Peyer's patch (tissue), 4 donors: ENCODE measurements at regions not wholly inside any gene's neighbourhood (a gene's known extent, or its start where the extent isn't known, plus 50 kb on each side); places are given as distances from the start of the nearest gene placed in this dataset.

Experiments used
- POLR2A ChIP-seq, 2 donors: fragments of 450-650 bp; IDR thresholded peaks; one replicate each; pipeline ENCODE4 v1.5.1; 2017; ENCODE audit warnings: antibody characterized with exemption in 2 of 2, mild to moderate bottlenecking in 2 of 2, moderate library complexity in 2 of 2
- TF ChIP-seq, protein P1 (sequence below), 6 experiments: fragments of 450-650 bp in 4 of 6; fragments of 200-600 bp in 2 of 6; sonication (generic) in 1 of 6; IDR thresholded peaks; one replicate each; pipeline ENCODE4 v1.5.1; 2017 to 2019; ENCODE audit warnings: antibody characterized with exemption in 6 of 6, mild to moderate bottlenecking in 3 of 6, moderate library complexity in 1 of 6

DNA sequence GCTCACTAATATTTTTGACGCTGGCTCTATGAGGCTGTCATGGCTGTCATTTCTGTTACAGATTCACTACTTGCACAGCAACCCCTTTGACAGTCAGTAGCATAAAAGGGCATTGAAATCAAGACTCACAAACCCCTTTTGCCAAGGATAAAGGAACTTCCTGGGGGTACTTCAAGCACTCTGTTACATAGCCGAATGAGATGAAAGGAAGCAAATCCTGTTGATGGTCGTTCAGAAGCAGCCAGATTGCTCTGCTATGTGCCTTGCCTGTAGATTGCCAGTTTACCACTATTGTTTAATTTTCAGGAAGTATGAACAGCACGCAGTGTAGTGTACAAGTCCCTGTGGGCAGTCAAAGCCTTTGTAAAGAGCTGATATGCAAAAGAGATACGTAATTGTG lies 296.2 kb downstream of the LRRIQ3 start:
- TF ChIP-seq, protein P1, sequence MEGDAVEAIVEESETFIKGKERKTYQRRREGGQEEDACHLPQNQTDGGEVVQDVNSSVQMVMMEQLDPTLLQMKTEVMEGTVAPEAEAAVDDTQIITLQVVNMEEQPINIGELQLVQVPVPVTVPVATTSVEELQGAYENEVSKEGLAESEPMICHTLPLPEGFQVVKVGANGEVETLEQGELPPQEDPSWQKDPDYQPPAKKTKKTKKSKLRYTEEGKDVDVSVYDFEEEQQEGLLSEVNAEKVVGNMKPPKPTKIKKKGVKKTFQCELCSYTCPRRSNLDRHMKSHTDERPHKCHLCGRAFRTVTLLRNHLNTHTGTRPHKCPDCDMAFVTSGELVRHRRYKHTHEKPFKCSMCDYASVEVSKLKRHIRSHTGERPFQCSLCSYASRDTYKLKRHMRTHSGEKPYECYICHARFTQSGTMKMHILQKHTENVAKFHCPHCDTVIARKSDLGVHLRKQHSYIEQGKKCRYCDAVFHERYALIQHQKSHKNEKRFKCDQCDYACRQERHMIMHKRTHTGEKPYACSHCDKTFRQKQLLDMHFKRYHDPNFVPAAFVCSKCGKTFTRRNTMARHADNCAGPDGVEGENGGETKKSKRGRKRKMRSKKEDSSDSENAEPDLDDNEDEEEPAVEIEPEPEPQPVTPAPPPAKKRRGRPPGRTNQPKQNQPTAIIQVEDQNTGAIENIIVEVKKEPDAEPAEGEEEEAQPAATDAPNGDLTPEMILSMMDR (IDR thresholded peaks at IDR 0.05), result no peak
- no peak for TF ChIP-seq POLR2A (IDR thresholded peaks at IDR 0.05)
